H1 (cell line): ENCODE measurements at regions not wholly inside any gene's neighbourhood (a gene's known extent, or its start where the extent isn't known, plus 50 kb on each side); places are given as distances from the start of the nearest gene placed in this dataset.

Experiments
- CTCF ChIA-PET: fragments of 300-600 bp; sonication (Branson Sonifier 250); formaldehyde crosslinking; loops from one replicate; lab custom pipeline; 2021; ENCODE audit not compliant: partially characterized antibody; lab: Charles Lee
- POLR2A ChIA-PET: fragments of 300-600 bp; sonication (Branson Sonifier 250); formaldehyde crosslinking; loops from one replicate; lab custom pipeline; 2021; ENCODE audit warnings: inconsistent platforms; ENCODE audit not compliant: partially characterized antibody; lab: Charles Lee
- DNase-seq, 2 experiments: peaks; one replicate each; pipeline versions ENCODE4 v3.0.0 to v3.0.0-alpha.2; 2010 to 2022; ENCODE audit warnings: low spot score in 2 of 2, low read depth in 1 of 2, mixed read lengths in 1 of 2
- FAIRE-seq: peaks from 2 replicates; lab custom pipeline; 2011; peaks lifted over from hg19 to GRCh38; lab: Jason Lieb, UNC
- H2AFZ ChIP-seq: 2 replicates; pipeline ENCODE4 v1.8.1; 2012; ENCODE audit warnings: low read length, inconsistent platforms
- H2AK5ac ChIP-seq: 2 replicates; pipeline ENCODE4 v1.6.1; 2013; ENCODE audit warnings: low read depth, low read length
- H2BK120ac ChIP-seq: replicated peaks from 2 replicates; pipeline ENCODE3; 2013; ENCODE audit warnings: low read depth, low read length, inconsistent platforms
- H2BK12ac ChIP-seq: 2 replicates; pipeline ENCODE4 v1.6.1; 2013; ENCODE audit warnings: low read depth, low read length
- H2BK15ac ChIP-seq: 2 replicates; pipeline ENCODE4 v1.6.1; 2013; ENCODE audit warnings: low read length
- H2BK20ac ChIP-seq: 2 replicates; pipeline ENCODE4 v1.6.1; 2013; ENCODE audit warnings: low read length
- H2BK5ac ChIP-seq: 2 replicates; pipeline ENCODE4 v1.6.1; 2013; ENCODE audit warnings: low read depth, low read length
- H3K14ac ChIP-seq: 2 replicates; pipeline ENCODE4 v1.6.1; 2013; ENCODE audit warnings: inconsistent platforms; ENCODE audit not compliant: insufficient read length
- H3K18ac ChIP-seq: 2 replicates; pipeline ENCODE4 v1.6.1; 2013; ENCODE audit warnings: low read length; ENCODE audit errors: extremely low read depth
- H3K23ac ChIP-seq: 2 replicates; pipeline ENCODE4 v1.6.1; 2013; ENCODE audit warnings: inconsistent platforms; ENCODE audit not compliant: insufficient read length
- H3K23me2 ChIP-seq: 2 replicates; pipeline ENCODE4 v1.6.1; 2013; ENCODE audit warnings: low read depth, low read length
- H3K27ac ChIP-seq: 2 replicates; pipeline ENCODE4 v1.6.1; 2011; ENCODE audit warnings: low read depth, low read length, inconsistent platforms
- H3K27me3 ChIP-seq, 4 experiments: replicated peaks in 1 of 4; 1 replicate in 1 of 4; 2 replicates in 3 of 4; pipeline versions ENCODE4 v1.6.1 to v1.8.1; 2011 to 2013; ENCODE audit warnings: low read length in 3 of 4, mild to moderate bottlenecking in 3 of 4, inconsistent platforms in 2 of 4, mixed read lengths in 2 of 4, moderate library complexity in 1 of 4; ENCODE audit not compliant: control insufficient read depth in 3 of 4, insufficient read depth in 3 of 4; ENCODE audit errors: extremely low read depth in 1 of 4
- H3K36me3 ChIP-seq, 4 experiments: 2 replicates each; pipeline versions ENCODE4 v1.6.1 to v1.8.1; 2011 to 2013; ENCODE audit warnings: mild to moderate bottlenecking in 4 of 4, low read length in 3 of 4, moderate library complexity in 2 of 4, control low read depth in 1 of 4, inconsistent platforms in 1 of 4; ENCODE audit not compliant: insufficient read depth in 4 of 4, control insufficient read depth in 2 of 4
- H3K4ac ChIP-seq: replicated peaks from 2 replicates; pipeline ENCODE3; 2013; ENCODE audit warnings: low read length, low read depth, mixed read lengths, inconsistent platforms; ENCODE audit not compliant: insufficient read length
- H3K4me1 ChIP-seq, 4 experiments: replicated peaks in 1 of 4; 1 replicate in 1 of 4; 2 replicates in 3 of 4; pipeline versions ENCODE4 v1.6.1 to v1.8.1; 2011 to 2013; ENCODE audit warnings: low read length in 3 of 4, inconsistent platforms in 2 of 4, mixed read lengths in 1 of 4; ENCODE audit not compliant: insufficient read depth in 4 of 4, control insufficient read depth in 3 of 4
- H3K4me2 ChIP-seq, 2 experiments: 2 replicates each; pipeline versions ENCODE4 v1.6.1 to v1.8.1; 2011 to 2013; ENCODE audit warnings: low read depth in 2 of 2, low read length in 2 of 2, control low read depth in 1 of 2, inconsistent platforms in 1 of 2, mild to moderate bottlenecking in 1 of 2; ENCODE audit not compliant: insufficient read depth in 1 of 2
- H3K4me3 ChIP-seq, 4 experiments: fragments of 200-600, 300-600 bp in 1 of 4; sonication (generic), shearing (Covaris generic), sonication (Bioruptor Twin) in 1 of 4; 2 replicates each; pipeline versions ENCODE4 v1.5.1 to v1.8.1; 2011 to 2016; ENCODE audit warnings: low read length in 4 of 4, low read depth in 3 of 4, control low read depth in 2 of 4, inconsistent platforms in 2 of 4, mild to moderate bottlenecking in 2 of 4, mixed read lengths in 1 of 4, moderate library complexity in 1 of 4; ENCODE audit not compliant: insufficient read depth in 2 of 4; ENCODE audit errors: extremely low read depth in 1 of 4
- H3K56ac ChIP-seq: replicated peaks from 2 replicates; pipeline ENCODE3; 2013; ENCODE audit warnings: low read depth, mild to moderate bottlenecking, mixed read lengths, low read length, inconsistent platforms; ENCODE audit not compliant: insufficient read length
- H3K79me1 ChIP-seq: 2 replicates; pipeline ENCODE4 v1.6.1; 2013; ENCODE audit warnings: low read depth, low read length, control low read depth
- H3K79me2 ChIP-seq, 2 experiments: 2 replicates each; pipeline versions ENCODE4 v1.6.1 to v1.8.1; 2012 to 2013; ENCODE audit warnings: low read length in 2 of 2, mild to moderate bottlenecking in 2 of 2, inconsistent platforms in 1 of 2; ENCODE audit not compliant: insufficient read depth in 2 of 2, control insufficient read depth in 1 of 2
- H3K9ac ChIP-seq, 4 experiments: replicated peaks in 1 of 4; 1 replicate in 1 of 4; 2 replicates in 3 of 4; pipeline versions ENCODE4 v1.6.1 to v1.8.1; 2011 to 2013; ENCODE audit warnings: low read depth in 3 of 4, low read length in 3 of 4, control low read depth in 2 of 4, mild to moderate bottlenecking in 2 of 4, moderate library complexity in 2 of 4, inconsistent platforms in 1 of 4; ENCODE audit errors: extremely low read depth in 1 of 4
- H3K9me3 ChIP-seq, 2 experiments: 2 replicates each; pipeline versions ENCODE4 v1.6.1 to v1.8.1; 2012 to 2013; ENCODE audit warnings: mild to moderate bottlenecking in 2 of 2, moderate library complexity in 2 of 2, control low read depth in 1 of 2, inconsistent platforms in 1 of 2, low read depth in 1 of 2, low read length in 1 of 2, mixed read lengths in 1 of 2; ENCODE audit not compliant: insufficient read depth in 2 of 2
- H4K20me1 ChIP-seq, 2 experiments: replicated peaks in 1 of 2; 2 replicates each; pipeline versions ENCODE3 to v1.8.1; 2011 to 2013; ENCODE audit warnings: inconsistent platforms in 2 of 2, low read length in 2 of 2, mild to moderate bottlenecking in 1 of 2; ENCODE audit not compliant: insufficient read depth in 2 of 2, control insufficient read depth in 1 of 2
- H4K5ac ChIP-seq: 2 replicates; pipeline ENCODE4 v1.6.1; 2013; ENCODE audit warnings: low read length, low read depth, mixed read lengths, inconsistent platforms; ENCODE audit not compliant: insufficient read length
- H4K8ac ChIP-seq: 2 replicates; pipeline ENCODE4 v1.8.0; 2013; ENCODE audit warnings: mild to moderate bottlenecking, moderate library complexity, low read length, inconsistent platforms; ENCODE audit not compliant: insufficient read depth; ENCODE audit errors: extremely low read depth
- H4K91ac ChIP-seq: replicated peaks from 2 replicates; pipeline ENCODE3; 2013; ENCODE audit warnings: low read length, mixed read lengths, inconsistent platforms; ENCODE audit not compliant: insufficient read length
- ATF3 ChIP-seq: IDR thresholded peaks from 2 replicates; pipeline ENCODE4 v1.6.1; 2011; ENCODE audit warnings: low read depth, mild to moderate bottlenecking, low read length; ENCODE audit not compliant: insufficient read depth
- BACH1 ChIP-seq: IDR thresholded peaks from 2 replicates; pipeline ENCODE4 v1.6.1; 2012; ENCODE audit warnings: low read length, improper control_type of control experiment
- EGR1 ChIP-seq: IDR thresholded peaks from 2 replicates; pipeline ENCODE4 v1.6.1; 2011; ENCODE audit warnings: low read depth, low read length, borderline replicate concordance
- FOSL1 ChIP-seq: IDR thresholded peaks from 2 replicates; pipeline ENCODE4 v1.6.1; 2011; ENCODE audit warnings: mild to moderate bottlenecking, low read depth, low read length, moderate library complexity; ENCODE audit not compliant: insufficient read depth
- GTF2F1 ChIP-seq: IDR thresholded peaks from 2 replicates; pipeline ENCODE4 v1.6.1; 2012; ENCODE audit warnings: low read depth, low read length, improper control_type of control experiment, borderline replicate concordance
- SRF ChIP-seq: IDR thresholded peaks from 2 replicates; pipeline ENCODE4 v1.6.1; 2011; ENCODE audit warnings: mild to moderate bottlenecking, low read depth, low read length, moderate library complexity
- WGBS, 2 experiments: shearing (Covaris generic) in 1 of 2; methylation state at CpG; one replicate each; pipeline versions ENCODE4 v1.1.6 to v1.1.7; 2013 to 2015; ENCODE audit warnings: low lambda C conversion rate in 2 of 2, mixed read lengths in 2 of 2, inconsistent platforms in 1 of 2, low coverage in 1 of 2, missing lambda C conversion rate in 1 of 2; ENCODE audit not compliant: insufficient replicate concordance in 2 of 2, insufficient coverage in 1 of 2, insufficient read length in 1 of 2; ENCODE audit errors: extremely low coverage in 1 of 2, missing lambda C conversion rate in 1 of 2; 5-methylcytosine and 5-hydroxymethylcytosine counted together

- H2AFZ ChIP-seq, result no peak overlapping the region
- no peaks in the 10 kb centered on the region; the same call in 1 of the 2 replicates for H3K79me1 ChIP-seq
- H2BK20ac ChIP-seq, result no peak overlapping the region
- CTCF ChIA-PET, result interaction anchor here (1.4 kb wide), 1 partner anchor 14 kb away, joined by 3 read pairs; no protein-coding TSS in a partner anchor
- H3K9ac ChIP-seq, result no peak overlapping the region
- no peak overlapping the region for H2BK15ac ChIP-seq
- H3K27ac ChIP-seq, result no peak overlapping the region
- H2BK120ac ChIP-seq, result no peak overlapping the region
- 99% methylated on average over 4 of the region's 4 CpGs; no CpG with 5 or more reads in 1 of the 2 experiments for WGBS, 2 experiments
- H3K14ac ChIP-seq, result no peak overlapping the region
- H3K79me2 ChIP-seq, result no peaks in the 10 kb centered on the region
- H4K20me1 ChIP-seq, result no peaks in the 10 kb centered on the region
- H3K56ac ChIP-seq, result no peak overlapping the region
- no peak overlapping the region for H3K18ac ChIP-seq
- no peak for FAIRE-seq
- H3K4me2 ChIP-seq, result no peak overlapping the region
- H4K5ac ChIP-seq, result no peak overlapping the region
- POLR2A ChIA-PET, result interaction anchor here (1.1 kb wide), 1 partner anchor 25 kb away, joined by 3 read pairs; no protein-coding TSS in a partner anchor
- no peak overlapping the region for H3K4ac ChIP-seq
- H4K91ac ChIP-seq, result no peak overlapping the region
- H4K8ac ChIP-seq, result no peak overlapping the region
- peaks cover 7% of the 10 kb centered on the region in 2 experiments; a peak in 3 of 4 replicates for H3K9me3 ChIP-seq
- no peak overlapping the region for H3K23ac ChIP-seq
- no peak for DNase-seq
- H3K36me3 ChIP-seq, result no peaks in the 10 kb centered on the region
- no peak overlapping the region for H2BK12ac ChIP-seq
- no peak overlapping the region for H3K4me3 ChIP-seq
- H3K23me2 ChIP-seq, result no peaks in the 10 kb centered on the region
- H2AK5ac ChIP-seq, result no peak overlapping the region
- H3K4me1 ChIP-seq, result peaks cover 0 to 4% (median 2%) of the 10 kb centered on the region in 4 experiments; a peak in 3 of 7 replicates
- no peak overlapping the region for H2BK5ac ChIP-seq
- no peak for TF ChIP-seq EGR1
- TF ChIP-seq ATF3, result no peak
- no peak for TF ChIP-seq SRF
- no peak for TF ChIP-seq FOSL1
- TF ChIP-seq GTF2F1, result no peak
- TF ChIP-seq BACH1, result no peak
- H3K27me3 ChIP-seq, result no peaks in the 10 kb centered on the region
These were observed 345.3 kb downstream of the FOXL1 start for GRCh38 chr16:86923656-86924055.
